Stomach (tissue), 4 donors: ENCODE measurements at regions not wholly inside any gene's neighbourhood (a gene's known extent, or its start where the extent isn't known, plus 50 kb on each side); places are given as distances from the start of the nearest gene placed in this dataset.

Source experiments
- EP300 ChIP-seq: sonication (generic); formaldehyde crosslinking; IDR thresholded peaks from one replicate; pipeline ENCODE4 v1.6.1; 2017; ENCODE audit warnings: antibody characterized with exemption
- POLR2A ChIP-seq, 4 donors: fragments of 450-650 bp; IDR thresholded peaks; one replicate each; pipeline ENCODE4 v1.6.1; 2016; ENCODE audit warnings: antibody characterized with exemption in 4 of 4, control low read depth in 2 of 4, mild to moderate bottlenecking in 1 of 4, moderate library complexity in 1 of 4
- POLR2AphosphoS5 ChIP-seq, 3 donors: sonication (generic); formaldehyde crosslinking; IDR thresholded peaks; one replicate each; pipeline ENCODE4 v1.6.1; 2016; ENCODE audit warnings: antibody characterized with exemption in 3 of 3
- TF ChIP-seq, protein P1 (sequence below), 7 experiments: fragments of 450-650 bp in 4 of 7; fragments of 200-600 bp in 3 of 7; sonication (generic) in 3 of 7; IDR thresholded peaks; one replicate each; pipeline ENCODE4 v1.5.1; 2016 to 2019; ENCODE audit warnings: antibody characterized with exemption in 7 of 7, control low read depth in 2 of 7, mild to moderate bottlenecking in 1 of 7

DNA sequence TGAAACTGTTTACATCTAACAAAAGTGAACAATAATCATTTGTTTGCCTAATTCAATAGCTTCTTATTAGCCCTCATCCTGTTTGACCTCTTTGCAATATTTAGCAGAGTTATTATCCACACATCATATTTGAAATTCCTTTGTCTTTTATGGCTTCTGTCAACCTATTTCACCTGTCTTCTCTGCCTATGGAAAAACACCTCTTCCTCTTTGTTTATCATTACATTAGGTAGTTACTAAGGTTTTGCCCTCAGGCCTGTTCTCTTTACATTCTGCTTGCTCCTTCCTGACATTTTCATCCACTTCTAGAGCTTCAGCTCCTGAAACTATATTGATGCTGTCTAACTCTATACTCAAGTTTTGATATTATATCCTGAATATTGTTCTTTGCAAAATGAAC lies 183.0 kb downstream of the SUCNR1 start:
- TF ChIP-seq POLR2A (IDR thresholded peaks at IDR 0.05) (no peak), EP300 (no peak), POLR2AphosphoS5 (IDR thresholded peaks at IDR 0.05) (no peak)
- TF ChIP-seq, protein P1, sequence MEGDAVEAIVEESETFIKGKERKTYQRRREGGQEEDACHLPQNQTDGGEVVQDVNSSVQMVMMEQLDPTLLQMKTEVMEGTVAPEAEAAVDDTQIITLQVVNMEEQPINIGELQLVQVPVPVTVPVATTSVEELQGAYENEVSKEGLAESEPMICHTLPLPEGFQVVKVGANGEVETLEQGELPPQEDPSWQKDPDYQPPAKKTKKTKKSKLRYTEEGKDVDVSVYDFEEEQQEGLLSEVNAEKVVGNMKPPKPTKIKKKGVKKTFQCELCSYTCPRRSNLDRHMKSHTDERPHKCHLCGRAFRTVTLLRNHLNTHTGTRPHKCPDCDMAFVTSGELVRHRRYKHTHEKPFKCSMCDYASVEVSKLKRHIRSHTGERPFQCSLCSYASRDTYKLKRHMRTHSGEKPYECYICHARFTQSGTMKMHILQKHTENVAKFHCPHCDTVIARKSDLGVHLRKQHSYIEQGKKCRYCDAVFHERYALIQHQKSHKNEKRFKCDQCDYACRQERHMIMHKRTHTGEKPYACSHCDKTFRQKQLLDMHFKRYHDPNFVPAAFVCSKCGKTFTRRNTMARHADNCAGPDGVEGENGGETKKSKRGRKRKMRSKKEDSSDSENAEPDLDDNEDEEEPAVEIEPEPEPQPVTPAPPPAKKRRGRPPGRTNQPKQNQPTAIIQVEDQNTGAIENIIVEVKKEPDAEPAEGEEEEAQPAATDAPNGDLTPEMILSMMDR (IDR thresholded peaks at IDR 0.05): no peak
